WTC11 (cell line): ENCODE measurements at regions not wholly inside any gene's neighbourhood (a gene's known extent, or its start where the extent isn't known, plus 50 kb on each side); places are given as distances from the start of the nearest gene placed in this dataset.

Source experiments
- ATAC-seq: fragments of 200-7000 bp; cut with Tn5 transposase; 2 replicates; pipeline ENCODE4 v1.10.0; 2021; ENCODE audit warnings: mild to moderate bottlenecking, moderate library complexity
- CTCF ChIA-PET: fragments of 300-600 bp; sonication (Branson Sonifier 250); formaldehyde crosslinking; loops from one replicate; lab custom pipeline; 2021; ENCODE audit warnings: antibody characterized with exemption; lab: Charles Lee
- POLR2A ChIA-PET: fragments of 350-600 bp; sonication (Branson Sonifier 250); formaldehyde crosslinking; loops from one replicate; lab custom pipeline; 2021; ENCODE audit warnings: antibody characterized with exemption; lab: Charles Lee
- DNase-seq: peaks from one replicate; pipeline ENCODE4 v3.0.0; 2021; ENCODE audit warnings: low spot score
- H3K27ac Mint-ChIP-seq: 2 replicates; pipeline ENCODE4 v1.8.0; 2021; ENCODE audit warnings: mixed read lengths
- H3K27me3 Mint-ChIP-seq: 2 replicates; pipeline ENCODE4 v1.8.0; 2021; ENCODE audit warnings: low read depth, mild to moderate bottlenecking, moderate library complexity, mixed read lengths
- H3K36me3 Mint-ChIP-seq: 2 replicates; pipeline ENCODE4 v1.8.0; 2021; ENCODE audit warnings: mixed read lengths
- H3K4me1 Mint-ChIP-seq: 2 replicates; pipeline ENCODE4 v1.8.0; 2022; ENCODE audit warnings: mixed read lengths
- H3K4me3 Mint-ChIP-seq: 2 replicates; pipeline ENCODE4 v1.8.0; 2021; ENCODE audit warnings: mild to moderate bottlenecking, moderate library complexity, mixed read lengths
- H3K9me3 Mint-ChIP-seq: 2 replicates; pipeline ENCODE4 v1.8.0; 2021; ENCODE audit warnings: mixed read lengths
- ATF2 ChIP-seq: sonication (generic); formaldehyde crosslinking; IDR thresholded peaks from 2 replicates; pipeline ENCODE4 v1.8.1; 2022; ENCODE audit warnings: low read depth, missing genetic modification reagents, borderline replicate concordance
- ATF6 ChIP-seq: sonication (generic); formaldehyde crosslinking; IDR thresholded peaks from 2 replicates; pipeline ENCODE4 v1.8.1; 2023; ENCODE audit warnings: mild to moderate bottlenecking, missing genetic modification reagents
- CTCF ChIP-seq: fragments of 200-600 bp; IDR thresholded peaks from 2 replicates; pipeline ENCODE4 v1.8.0; 2022; ENCODE audit warnings: antibody characterized with exemption
- ELF4 ChIP-seq: sonication (generic); formaldehyde crosslinking; IDR thresholded peaks from 2 replicates; pipeline ENCODE4 v1.8.1; 2022; ENCODE audit warnings: low read depth, mild to moderate bottlenecking, moderate library complexity, missing genetic modification reagents
- FOXJ3 ChIP-seq: sonication (generic); formaldehyde crosslinking; IDR thresholded peaks from 2 replicates; pipeline ENCODE4 v1.9.0; 2021; ENCODE audit warnings: missing genetic modification reagents, mild to moderate bottlenecking, borderline replicate concordance
- GABPB1 ChIP-seq: sonication (generic); formaldehyde crosslinking; IDR thresholded peaks from 2 replicates; pipeline ENCODE4 v1.8.1; 2023; ENCODE audit warnings: mild to moderate bottlenecking, missing genetic modification reagents
- GTF2I ChIP-seq: fragments of 250-450 bp; sonication (Bioruptor Pico); conservative IDR thresholded peaks from 2 replicates; pipeline ENCODE4 v1.4.0; 2021; ENCODE audit warnings: mild to moderate bottlenecking
- JUN ChIP-seq: sonication (generic); formaldehyde crosslinking; IDR thresholded peaks from 2 replicates; pipeline ENCODE4 v1.8.0; 2023; ENCODE audit warnings: mild to moderate bottlenecking, missing genetic modification reagents
- KAT7 ChIP-seq: sonication (generic); formaldehyde crosslinking; IDR thresholded peaks from 2 replicates; pipeline ENCODE4 v1.8.1; 2023; ENCODE audit warnings: missing genetic modification reagents, mild to moderate bottlenecking, borderline replicate concordance
- PRDM15 ChIP-seq: sonication (generic); formaldehyde crosslinking; IDR thresholded peaks from 2 replicates; pipeline ENCODE4 v1.8.0; 2022; ENCODE audit warnings: missing genetic modification reagents
- RORB ChIP-seq: fragments of 250-450 bp; sonication (Bioruptor Pico); IDR thresholded peaks from 2 replicates; pipeline ENCODE4 v1.9.0; 2021; ENCODE audit warnings: mild to moderate bottlenecking
- STAT6 ChIP-seq: sonication (generic); formaldehyde crosslinking; conservative IDR thresholded peaks from 2 replicates; pipeline ENCODE4 v1.8.1; 2023; ENCODE audit warnings: mild to moderate bottlenecking, low read depth, missing genetic modification reagents, moderate library complexity
- TP53 ChIP-seq: sonication (generic); formaldehyde crosslinking; IDR thresholded peaks from 2 replicates; pipeline ENCODE4 v1.8.1; 2023; ENCODE audit warnings: mild to moderate bottlenecking, missing genetic modification reagents
- USF1 ChIP-seq: sonication (generic); formaldehyde crosslinking; IDR thresholded peaks from 2 replicates; pipeline ENCODE4 v1.8.0; 2022; ENCODE audit warnings: mild to moderate bottlenecking, missing genetic modification reagents
- ZNF219 ChIP-seq: sonication (generic); formaldehyde crosslinking; IDR thresholded peaks from 2 replicates; pipeline ENCODE4 v1.8.0; 2023; ENCODE audit warnings: missing genetic modification reagents, mild to moderate bottlenecking, borderline replicate concordance
- ZNF396 ChIP-seq: fragments of 250-450 bp; sonication (Bioruptor Pico); IDR thresholded peaks from 2 replicates; pipeline ENCODE4 v1.8.0; 2021; ENCODE audit warnings: mild to moderate bottlenecking, moderate library complexity, borderline replicate concordance
- ZNF512 ChIP-seq: sonication (generic); formaldehyde crosslinking; IDR thresholded peaks from 2 replicates; pipeline ENCODE4 v1.8.1; 2022; ENCODE audit warnings: missing genetic modification reagents, borderline replicate concordance
- ZNF671 ChIP-seq: fragments of 250-450 bp; sonication (Bioruptor Pico); IDR thresholded peaks from 2 replicates; pipeline ENCODE4 v1.8.0; 2021; ENCODE audit warnings: mild to moderate bottlenecking

GRCh38 chr3:124131580-124131979, 139.7 kb upstream of the ROPN1 start (continued):
- TF ChIP-seq ATF6 (CRISPR knock-in tag), result no peak

GRCh38 chr3:124132813-124133212, 140.9 kb upstream of the ROPN1 start:
- Mint-ChIP-seq H3K27ac (no peak overlapping the region), H3K27me3 (no peaks in the 10 kb centered on the region), H3K4me1 (peaks cover 6% of the 10 kb centered on the region), H3K4me3 (no peak overlapping the region), H3K9me3 (no peaks in the 10 kb centered on the region), H3K36me3 (no peaks in the 10 kb centered on the region)
- no peak for TF ChIP-seq TP53 (CRISPR knock-in tag)
- TF ChIP-seq ZNF671 (CRISPR knock-in tag), result no peak
- TF ChIP-seq USF1 (CRISPR knock-in tag), result no peak
- no peak for TF ChIP-seq ZNF396
- no peak for TF ChIP-seq ZNF219 (CRISPR knock-in tag)
- TF ChIP-seq GTF2I (CRISPR knock-in tag), result no peak
- TF ChIP-seq KAT7, result no peak
- no peak for TF ChIP-seq STAT6 (CRISPR knock-in tag)
- TF ChIP-seq ZNF512 (CRISPR knock-in tag), result no peak
- no peak for TF ChIP-seq ELF4 (CRISPR knock-in tag)
- no peak for TF ChIP-seq GABPB1 (CRISPR knock-in tag)
- TF ChIP-seq CTCF, result no peak
- no peak for TF ChIP-seq JUN (CRISPR knock-in tag)
- TF ChIP-seq RORB, result no peak
- no peak for TF ChIP-seq FOXJ3
- no peak for TF ChIP-seq ATF2 (CRISPR knock-in tag)
- no peak for TF ChIP-seq PRDM15 (CRISPR knock-in tag)
- DNase-seq, result no peak
- ChIA-PET POLR2A (no interaction called here), CTCF (interaction anchor here (1.1 kb wide), 1 partner anchor 148 kb away, joined by 3 read pairs; no protein-coding TSS in a partner anchor)
- no peak for ATAC-seq
